PC-9 (cell line): ENCODE measurements at regions not wholly inside any gene's neighbourhood (a gene's known extent, or its start where the extent isn't known, plus 50 kb on each side); places are given as distances from the start of the nearest gene placed in this dataset.

Source experiments
- BruUV-seq: library from RNA; stranded (reverse); fragments of 400-500 nt; replicated peaks from 2 replicates; lab custom pipeline; 2021; lab: Mats Ljungman, UMichigan
- CTCF ChIA-PET: fragments of 300-600 bp; sonication (Branson Sonifier 250); formaldehyde crosslinking; loops from one replicate; lab custom pipeline; 2022; ENCODE audit warnings: antibody characterized with exemption; lab: Charles Lee
- POLR2A ChIA-PET: fragments of 300-600 bp; sonication (Branson Sonifier 250); formaldehyde crosslinking; loops from one replicate; lab custom pipeline; 2022; ENCODE audit warnings: antibody characterized with exemption; ENCODE audit not compliant: unreplicated experiment; lab: Charles Lee
- DNase-seq, 2 experiments: peaks; one replicate each; pipeline versions ENCODE4 v3.0.0 to v3.0.0-alpha.2; 2015 to 2022; ENCODE audit warnings: mixed read lengths in 1 of 2
- H2AFZ ChIP-seq: fragments of 200-600 bp; sonication (generic); 2 replicates; pipeline ENCODE4 v1.8.1; 2017; ENCODE audit warnings: antibody characterized with exemption
- H3F3A ChIP-seq: fragments of 200-600 bp; sonication (generic); 2 replicates; pipeline ENCODE4 v1.8.1; 2017; ENCODE audit warnings: antibody characterized with exemption, mild to moderate bottlenecking, low read depth; ENCODE audit not compliant: insufficient read depth
- H3K27ac ChIP-seq: fragments of 200-600 bp; sonication (generic); 2 replicates; pipeline ENCODE4 v1.6.1; 2016; ENCODE audit warnings: mixed run types
- H3K27me3 ChIP-seq: fragments of 200-600 bp; sonication (generic); 2 replicates; pipeline ENCODE4 v1.6.1; 2016; ENCODE audit warnings: low read depth, mixed run types; ENCODE audit not compliant: insufficient read depth
- H3K36me3 ChIP-seq: fragments of 200-600 bp; sonication (generic); 2 replicates; pipeline ENCODE4 v1.6.1; 2016; ENCODE audit warnings: low read depth, mixed run types
- H3K4me1 ChIP-seq: fragments of 200-600 bp; sonication (generic); replicated peaks from 2 replicates; pipeline ENCODE4 v1.6.1; 2016; ENCODE audit warnings: mixed run types; ENCODE audit not compliant: insufficient read depth
- H3K4me2 ChIP-seq: fragments of 200-600 bp; sonication (generic); 2 replicates; pipeline ENCODE4 v1.6.1; 2017; ENCODE audit warnings: mixed run types
- H3K4me3 ChIP-seq: fragments of 200-600 bp; sonication (generic); 2 replicates; pipeline ENCODE4 v1.6.1; 2016; ENCODE audit warnings: mixed run types
- H3K79me2 ChIP-seq: fragments of 200-600 bp; sonication (generic); 2 replicates; pipeline ENCODE4 v1.6.1; 2017; ENCODE audit warnings: low read depth, mixed run types
- H3K9me2 ChIP-seq: fragments of 200-600 bp; sonication (generic); 2 replicates; pipeline ENCODE4 v1.8.1; 2017; ENCODE audit warnings: mild to moderate bottlenecking; ENCODE audit not compliant: insufficient read depth
- H3K9me3 ChIP-seq: fragments of 200-600 bp; sonication (generic); 2 replicates; pipeline ENCODE4 v1.8.1; 2016; ENCODE audit warnings: low read depth; ENCODE audit not compliant: insufficient read depth
- H4K20me1 ChIP-seq: fragments of 200-600 bp; sonication (generic); 2 replicates; pipeline ENCODE4 v1.8.1; 2017; ENCODE audit not compliant: insufficient read depth
- EZH2 ChIP-seq: fragments of 200-600 bp; sonication (generic); IDR thresholded peaks from 2 replicates; pipeline ENCODE4 v1.8.0; 2017; ENCODE audit warnings: antibody characterized with exemption, low read depth
- intact Hi-C: fragments of 100-400 bp; cut with micrococcal nuclease; formaldehyde crosslinking; loops from one replicate; pipeline ENCODE4 v1.10.0; 2022; ENCODE audit not compliant: unreplicated experiment
- TF ChIP-seq, protein P1 (sequence below): fragments of 200-600 bp; sonication (generic); conservative IDR thresholded peaks from 2 replicates; pipeline ENCODE4 v1.6.1; 2017; ENCODE audit warnings: mixed run types, antibody characterized with exemption, mild to moderate bottlenecking, moderate library complexity

DNA sequence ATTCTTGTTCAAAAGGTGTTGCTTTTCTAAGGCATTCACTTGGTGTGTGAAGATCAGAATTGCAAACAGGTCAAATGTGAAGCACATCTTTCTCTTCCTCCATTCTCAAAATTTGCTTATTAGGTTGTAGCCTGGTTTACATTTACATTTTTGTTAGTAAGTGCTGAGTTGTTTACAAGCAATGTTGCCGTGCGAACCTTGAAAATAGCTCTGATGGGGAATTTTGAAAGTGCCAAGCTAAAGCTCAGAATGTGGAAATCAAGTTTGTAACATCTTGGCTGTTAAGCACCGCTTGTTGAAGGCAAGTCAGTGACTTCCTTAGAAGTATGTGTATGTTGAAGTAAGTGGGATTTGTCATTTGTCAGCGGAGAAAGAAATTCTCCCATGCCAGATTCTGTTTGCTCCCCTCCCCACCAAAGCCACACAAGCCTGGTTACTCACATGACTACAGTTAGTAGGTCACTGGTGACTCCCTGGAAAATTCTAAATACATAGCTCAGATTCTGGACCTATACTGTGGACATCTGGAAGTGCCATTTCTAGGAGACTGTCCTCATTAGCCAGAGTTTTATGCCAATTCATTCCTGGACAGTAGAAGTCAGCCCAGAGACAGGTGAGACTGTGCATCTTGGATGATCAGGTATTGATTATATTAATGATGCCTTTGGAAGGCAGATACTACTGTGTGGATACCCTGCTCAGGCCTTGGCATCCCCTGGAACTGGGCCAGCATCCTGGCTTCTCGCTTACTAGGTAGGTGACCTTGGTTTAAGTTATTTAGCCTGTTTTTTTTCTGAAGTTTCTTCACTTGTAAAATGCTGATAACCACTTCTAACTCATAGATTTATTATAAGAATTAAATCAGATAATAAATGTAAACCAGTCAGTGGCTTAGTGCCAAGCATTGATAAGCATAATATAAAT is 390.6 kb upstream of the SEMA6D start:
- no peaks in the 10 kb centered on the region for H3K4me1 ChIP-seq
- CTCF ChIA-PET: no interaction called here
- intact Hi-C loops: no loop called here

DNA sequence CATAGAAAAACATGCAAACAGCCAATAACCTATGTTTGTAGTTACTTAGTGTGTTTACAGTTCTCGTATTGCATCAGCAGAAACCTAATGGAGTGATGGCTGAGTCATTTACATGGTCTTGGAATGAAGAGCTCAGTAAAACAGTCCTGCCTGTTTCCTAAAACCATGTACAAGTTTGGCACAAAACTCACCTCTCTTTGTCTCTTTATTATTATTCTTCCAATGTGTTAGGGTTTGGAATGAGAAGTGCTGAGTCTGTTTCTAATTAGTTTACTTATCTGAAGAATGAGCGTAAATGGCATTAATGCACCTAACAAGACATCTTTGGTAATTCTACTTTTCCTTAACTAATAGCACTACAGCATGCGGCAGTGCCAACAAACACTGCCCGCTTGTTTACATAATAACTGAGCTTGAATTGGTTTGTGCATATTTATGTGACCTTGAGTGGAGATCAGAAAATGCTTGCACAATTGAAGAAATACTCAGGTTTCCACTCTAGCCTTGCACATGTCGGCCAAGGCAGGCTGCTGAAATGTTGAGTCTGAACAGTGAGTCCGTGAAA is 385.4 kb upstream of the SEMA6D start:
- CTCF ChIA-PET: no interaction called here
- Histone ChIP-seq H3K9me3 (no peaks in the 10 kb centered on the region), H3K4me2 (no peak overlapping the region), H3F3A (no peaks in the 10 kb centered on the region), H3K36me3 (no peaks in the 10 kb centered on the region), H2AFZ (no peak overlapping the region), H3K27me3 (no peaks in the 10 kb centered on the region), H4K20me1 (no peaks in the 10 kb centered on the region), H3K4me3 (no peak overlapping the region), H3K27ac (no peak overlapping the region), H3K79me2 (no peaks in the 10 kb centered on the region), H3K4me1 (no peaks in the 10 kb centered on the region), H3K9me2 (no peaks in the 10 kb centered on the region)
- POLR2A ChIA-PET: no interaction called here
- BruUV-seq: no TSS peak
- DNase-seq: no peak
- TF ChIP-seq, protein P1, sequence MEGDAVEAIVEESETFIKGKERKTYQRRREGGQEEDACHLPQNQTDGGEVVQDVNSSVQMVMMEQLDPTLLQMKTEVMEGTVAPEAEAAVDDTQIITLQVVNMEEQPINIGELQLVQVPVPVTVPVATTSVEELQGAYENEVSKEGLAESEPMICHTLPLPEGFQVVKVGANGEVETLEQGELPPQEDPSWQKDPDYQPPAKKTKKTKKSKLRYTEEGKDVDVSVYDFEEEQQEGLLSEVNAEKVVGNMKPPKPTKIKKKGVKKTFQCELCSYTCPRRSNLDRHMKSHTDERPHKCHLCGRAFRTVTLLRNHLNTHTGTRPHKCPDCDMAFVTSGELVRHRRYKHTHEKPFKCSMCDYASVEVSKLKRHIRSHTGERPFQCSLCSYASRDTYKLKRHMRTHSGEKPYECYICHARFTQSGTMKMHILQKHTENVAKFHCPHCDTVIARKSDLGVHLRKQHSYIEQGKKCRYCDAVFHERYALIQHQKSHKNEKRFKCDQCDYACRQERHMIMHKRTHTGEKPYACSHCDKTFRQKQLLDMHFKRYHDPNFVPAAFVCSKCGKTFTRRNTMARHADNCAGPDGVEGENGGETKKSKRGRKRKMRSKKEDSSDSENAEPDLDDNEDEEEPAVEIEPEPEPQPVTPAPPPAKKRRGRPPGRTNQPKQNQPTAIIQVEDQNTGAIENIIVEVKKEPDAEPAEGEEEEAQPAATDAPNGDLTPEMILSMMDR: no peak
- intact Hi-C loops: no loop called here

More for the DNA sequence above, 390.6 kb upstream of the SEMA6D start:
- no peak overlapping the region for H3K27ac ChIP-seq
- POLR2A ChIA-PET: no interaction called here
- 0 out of 2 replicates have a peak, but pooled peaks cover 7% of the 10 kb centered on the region for H3K27me3 ChIP-seq
- no peak overlapping the region for H3K4me2 ChIP-seq
- no peaks in the 10 kb centered on the region for H3K9me3 ChIP-seq
- no peak overlapping the region for H2AFZ ChIP-seq
- no peaks in the 10 kb centered on the region for H3K79me2 ChIP-seq
- H3K36me3 ChIP-seq: no peaks in the 10 kb centered on the region
- H4K20me1 ChIP-seq: no peaks in the 10 kb centered on the region
- no peaks in the 10 kb centered on the region for H3K9me2 ChIP-seq
- TF ChIP-seq, protein P1: no peak
- TF ChIP-seq EZH2: no peak
- H3K4me3 ChIP-seq: no peak overlapping the region
- BruUV-seq: no TSS peak
- no peak for DNase-seq
- H3F3A ChIP-seq: no peaks in the 10 kb centered on the region

GRCh38 chr15:47332481-47332880 is 384.8 kb upstream of the SEMA6D start:
- POLR2A ChIA-PET: no interaction called here
- no peak overlapping the region for H3K4me2 ChIP-seq

More at GRCh38 chr15:47332481-47332880, 384.8 kb upstream of the SEMA6D start:
- CTCF ChIA-PET: no interaction called here
- TF ChIP-seq, protein P1: no peak
- no peak for TF ChIP-seq EZH2
- Histone ChIP-seq H3F3A (no peaks in the 10 kb centered on the region), H2AFZ (no peak overlapping the region), H3K27ac (no peak overlapping the region), H4K20me1 (no peaks in the 10 kb centered on the region), H3K9me2 (no peaks in the 10 kb centered on the region), H3K4me1 (no peaks in the 10 kb centered on the region), H3K27me3 (no peaks in the 10 kb centered on the region), H3K36me3 (no peaks in the 10 kb centered on the region), H3K79me2 (no peaks in the 10 kb centered on the region), H3K9me3 (no peaks in the 10 kb centered on the region), H3K4me3 (no peak overlapping the region)
- no peak for DNase-seq
- intact Hi-C loops: no loop called here
- no TSS peak for BruUV-seq
